ENCODE measurements at regions not wholly inside any gene's neighbourhood (a gene's known extent, or its start where the extent isn't known, plus 50 kb on each side); places are given as distances from the start of the nearest gene placed in this dataset.

DNA sequence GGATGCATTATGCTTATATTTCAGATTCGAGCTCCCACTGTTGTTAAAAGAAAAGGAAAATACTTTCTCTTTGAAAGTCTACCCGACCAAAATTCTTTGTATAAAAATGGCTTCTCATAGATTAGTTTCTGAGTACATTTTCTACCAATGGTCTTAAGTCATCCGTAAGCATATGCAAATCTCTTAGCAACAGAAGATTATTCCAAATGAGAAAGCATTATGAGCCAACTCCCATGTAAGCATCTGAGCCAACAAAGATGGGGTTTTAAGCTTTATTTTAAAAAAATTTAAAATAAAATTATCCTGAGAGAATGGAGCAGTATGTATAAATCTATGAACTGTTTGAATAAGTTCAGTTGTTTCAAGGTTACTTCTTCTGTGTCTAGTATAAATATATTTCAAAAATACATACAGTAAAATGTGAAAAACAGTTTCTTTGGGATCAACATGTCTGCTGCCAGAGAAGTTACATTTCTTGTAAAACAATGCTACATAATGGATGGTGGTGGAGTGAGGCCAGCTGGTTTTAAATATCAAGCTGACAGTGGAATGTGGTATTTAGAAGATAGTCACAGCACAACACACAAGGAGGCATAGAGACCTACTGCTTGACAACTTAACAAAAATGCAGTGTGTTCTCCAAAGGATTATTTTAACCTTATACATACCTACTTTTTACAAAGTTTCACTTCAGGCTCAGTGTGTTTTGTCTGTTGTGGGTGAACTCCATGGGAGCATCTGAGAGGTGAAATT, 199.5 kb upstream of the DIPK2B start:
- DNase-seq (ENCODE audit: low read depth) = peak; percentile 60

DNA sequence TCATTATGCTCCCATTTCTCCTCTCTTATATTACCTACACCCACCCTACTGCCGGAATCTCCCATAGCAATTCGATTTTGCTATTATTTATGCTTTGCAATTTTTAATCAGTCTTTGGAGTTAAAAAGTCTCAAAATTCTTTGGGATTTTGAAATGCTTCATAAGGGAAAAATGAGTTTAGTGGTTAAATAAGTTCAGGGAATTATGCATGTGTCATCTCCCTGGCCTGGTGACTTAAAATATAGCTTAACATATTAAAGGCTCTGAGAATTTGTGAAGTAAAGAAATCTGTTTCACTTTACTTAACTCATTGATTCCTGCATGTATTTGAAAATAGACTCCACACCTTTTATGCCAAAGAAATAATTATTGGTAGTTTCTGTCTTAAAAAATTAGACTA, 185.1 kb upstream of the DIPK2B start:
- peak; percentile 43 for DNase-seq (ENCODE audit: low read depth)

DNA sequence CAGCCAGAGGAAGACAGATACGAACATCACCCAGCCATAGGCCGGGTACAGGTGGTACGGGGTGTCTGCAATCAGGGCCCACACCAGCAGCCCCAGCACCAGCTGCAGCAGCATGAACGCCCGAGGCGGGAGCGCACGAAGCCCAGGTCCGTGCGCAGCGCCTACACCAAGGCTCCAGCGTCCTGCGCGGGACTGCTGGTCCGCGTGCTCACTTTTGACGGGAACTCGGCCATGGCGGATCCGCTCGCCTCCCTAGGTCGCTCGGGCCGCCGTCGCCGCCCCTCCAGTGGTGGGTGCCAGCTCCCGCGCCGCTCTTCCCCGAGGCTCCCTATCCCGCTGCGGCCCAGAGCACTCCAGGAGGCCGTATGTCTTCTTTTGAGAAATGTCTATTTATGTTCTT, 181.2 kb upstream of the DIPK2B start:
- DNase-seq (ENCODE audit: low read depth) = no peak

DNA sequence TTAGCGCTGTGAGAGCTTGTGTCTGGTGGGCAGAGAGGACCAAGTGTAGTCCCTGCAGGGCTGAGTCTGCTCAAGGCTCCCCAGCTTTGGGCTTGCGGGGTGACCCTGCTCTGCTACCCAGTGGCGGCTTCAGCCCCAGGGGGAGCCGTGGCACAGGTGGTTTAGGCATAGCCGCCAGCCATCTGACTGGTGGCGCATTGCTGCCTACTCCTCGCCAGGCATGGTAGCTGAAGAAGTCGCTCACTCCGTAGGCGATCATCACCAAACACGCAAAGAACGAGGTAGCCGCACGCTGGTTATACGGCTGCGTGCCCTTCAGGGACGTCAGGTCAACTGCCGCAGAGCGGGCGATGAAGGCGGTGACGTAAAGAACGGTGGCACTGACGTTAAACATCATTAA, 180.7 kb upstream of the DIPK2B start:
- no peak for DNase-seq (ENCODE audit: low read depth)

DNA sequence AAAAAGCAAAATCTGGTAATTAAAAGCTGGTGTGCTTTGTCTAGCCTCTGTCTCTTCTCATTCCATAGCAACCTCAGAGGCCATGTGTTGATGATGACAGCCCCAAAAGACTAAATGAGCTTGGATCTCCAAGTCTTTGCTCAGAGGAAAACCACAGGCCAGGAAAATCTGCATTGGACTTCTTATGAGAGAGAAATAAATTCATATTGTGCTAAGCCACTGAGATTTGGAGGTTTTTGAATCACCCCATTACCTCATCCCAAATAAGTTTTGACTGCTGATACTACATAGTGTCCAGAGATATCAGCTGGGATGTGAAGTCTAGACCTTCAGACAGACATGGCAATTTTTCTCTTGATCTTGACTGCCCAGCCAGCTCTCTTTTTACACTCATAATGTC, 178.6 kb upstream of the DIPK2B start:
- no peak for DNase-seq (ENCODE audit: low read depth)

DNA sequence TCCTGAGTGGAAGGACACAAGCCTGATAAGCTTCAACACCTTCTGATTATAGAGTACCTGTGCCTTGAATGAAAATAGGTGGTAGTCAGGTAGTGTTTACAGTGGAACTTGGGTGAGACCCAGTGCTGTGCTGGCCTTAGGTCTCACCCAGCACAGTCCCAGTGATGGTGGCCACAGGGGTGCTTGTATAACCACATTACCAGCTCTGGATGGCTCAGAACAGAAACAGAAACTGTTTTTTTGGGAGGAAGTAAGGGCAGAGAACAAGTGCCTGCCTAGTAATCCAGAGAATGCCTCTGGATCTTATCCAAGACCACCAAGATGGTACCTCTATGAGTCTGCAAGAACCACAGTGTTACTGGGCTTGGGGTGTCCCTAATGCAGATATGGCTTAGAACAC, 171.5 kb upstream of the DIPK2B start:
- DNase-seq (ENCODE audit: low read depth) = no peak

DNA sequence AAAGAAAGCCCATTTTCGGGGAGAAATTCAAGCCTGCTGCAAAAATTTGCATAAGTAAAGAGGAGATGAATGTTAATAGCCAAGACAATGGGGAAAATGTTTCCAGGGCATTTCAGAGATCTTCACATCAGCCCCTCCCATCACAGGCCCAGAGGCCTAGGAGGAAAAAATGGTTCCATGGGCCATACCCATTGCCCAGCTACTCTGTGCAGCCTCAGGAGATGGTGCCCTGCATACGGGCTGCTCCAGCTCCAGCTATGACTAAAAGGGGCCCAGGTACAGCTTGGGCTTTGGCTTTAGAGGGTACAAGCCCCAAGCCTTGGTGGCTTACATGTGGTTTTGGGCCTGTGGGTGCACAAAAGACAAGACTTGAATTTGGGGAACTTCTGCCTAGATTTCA, 168.0 kb upstream of the DIPK2B start:
- DNase-seq (ENCODE audit: low read depth) = no peak

DNA sequence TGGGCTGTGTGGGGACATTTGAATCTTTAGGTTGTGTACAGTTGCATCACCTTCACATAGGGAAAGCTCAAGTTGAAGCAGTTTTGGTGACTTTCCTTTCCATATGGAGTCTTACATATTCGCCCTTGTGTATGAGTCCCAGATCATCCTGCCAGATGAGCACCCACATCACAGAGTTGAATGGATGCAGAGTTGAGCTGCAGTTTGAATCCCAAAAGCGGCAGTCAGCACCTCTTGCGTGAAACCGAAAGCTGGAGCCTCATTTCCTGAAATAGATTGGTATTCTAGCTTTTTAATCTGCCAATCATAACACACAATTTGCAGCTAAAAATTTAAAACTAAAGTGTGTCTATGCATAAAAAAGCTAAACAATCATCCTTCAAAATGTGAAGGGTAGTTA, 162.9 kb upstream of the DIPK2B start:
- DNase-seq (ENCODE audit: low read depth) = no peak

DNA sequence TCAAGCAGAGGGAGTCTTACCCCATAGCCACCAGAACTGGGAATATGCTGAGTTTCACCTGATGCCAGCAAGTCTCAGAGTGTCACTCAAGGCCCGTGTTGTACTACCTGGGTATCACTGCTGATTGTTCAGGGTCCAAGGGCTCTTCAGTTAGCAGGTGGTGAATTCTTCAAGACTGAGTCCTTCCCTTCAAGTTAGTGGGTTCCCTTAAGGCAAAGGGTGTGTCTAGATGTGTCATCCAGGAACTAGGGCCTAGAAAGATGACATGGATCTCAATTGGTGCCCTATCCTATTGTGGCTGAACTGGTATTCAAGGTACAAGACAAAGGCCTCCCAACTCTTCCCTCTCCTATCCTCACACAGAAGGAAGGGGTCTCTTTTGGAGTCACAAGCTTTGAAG, 159.9 kb upstream of the DIPK2B start:
- DNase-seq (ENCODE audit: low read depth) = no peak

DNA sequence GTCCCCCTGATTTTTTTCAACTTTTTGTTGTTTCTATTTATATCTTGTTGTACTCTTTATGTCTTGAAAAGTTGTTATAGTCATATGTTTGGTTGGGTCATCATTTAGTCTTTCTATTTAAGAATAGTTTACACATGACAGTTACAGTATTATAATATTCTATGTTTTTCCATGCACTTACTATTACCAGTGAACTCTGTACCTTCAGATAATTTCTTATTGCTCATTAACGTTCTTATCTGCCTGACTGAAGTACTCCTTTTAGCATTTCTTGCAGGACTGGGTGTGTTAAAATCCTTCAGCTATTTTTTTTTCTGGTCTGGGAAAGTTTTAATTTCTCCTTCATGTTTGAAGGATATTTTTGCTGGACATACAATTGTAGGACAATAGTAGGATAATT, 157.7 kb upstream of the DIPK2B start:
- no peak for DNase-seq (ENCODE audit: low read depth)

DNA sequence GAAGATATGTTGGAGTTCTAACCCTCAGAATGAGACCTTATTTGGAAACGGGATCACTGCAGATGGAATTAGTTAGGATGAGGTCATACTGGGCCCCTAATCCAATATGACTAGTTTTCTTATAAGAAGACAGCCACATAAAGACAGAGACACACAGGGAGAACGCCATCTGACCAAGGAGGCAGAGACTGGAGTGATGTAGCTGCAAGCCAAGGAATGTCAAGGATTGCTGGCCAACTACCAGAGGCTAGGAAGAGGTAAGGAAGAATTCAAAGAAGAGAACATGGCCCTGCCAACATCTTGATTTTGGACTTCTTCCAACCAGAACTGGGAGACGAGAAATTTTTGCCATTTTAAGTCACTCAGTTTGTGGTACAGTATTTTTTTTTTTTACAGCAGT, 152.8 kb upstream of the DIPK2B start:
- peak; percentile 36 for DNase-seq (ENCODE audit: low read depth)

DNA sequence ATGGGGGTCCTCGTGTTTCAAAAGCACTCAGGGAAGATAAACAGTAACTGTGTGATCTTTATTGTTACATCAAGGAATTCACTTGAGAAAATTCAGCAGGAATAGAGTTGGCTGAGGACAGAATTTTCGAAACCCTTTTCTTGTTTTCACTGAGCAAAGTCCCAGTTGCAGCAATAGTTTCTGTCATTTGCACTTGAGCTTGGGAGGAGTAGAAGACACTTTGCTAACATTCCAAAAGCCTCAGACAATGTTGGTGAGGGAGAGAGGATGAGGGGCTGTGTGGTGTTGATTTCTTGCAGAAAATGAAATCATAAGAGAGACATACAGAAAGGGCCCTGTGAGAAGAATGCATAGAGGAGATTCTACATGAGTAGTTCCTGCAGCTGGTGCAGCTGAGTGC, 151.9 kb upstream of the DIPK2B start:
- DNase-seq (ENCODE audit: low read depth) = peak; percentile 10

DNA sequence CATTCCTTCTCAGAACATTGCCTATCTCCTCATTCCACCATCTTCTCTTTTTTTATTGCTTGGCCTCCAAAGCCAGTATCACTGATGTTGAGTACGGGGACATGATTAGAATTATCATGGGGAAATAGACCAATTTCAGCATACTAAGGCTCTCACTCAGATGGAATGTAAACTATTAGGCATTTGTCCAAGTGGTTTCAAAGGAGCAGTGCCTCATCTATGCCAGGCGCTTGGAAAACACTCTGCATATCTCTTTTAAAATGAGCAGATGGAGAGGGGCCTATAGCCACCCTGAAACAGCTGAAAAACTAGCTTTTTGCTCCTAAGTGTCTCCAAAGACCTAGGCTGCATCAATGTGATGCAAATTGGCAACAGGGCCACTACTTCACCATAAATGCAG, 150.8 kb upstream of the DIPK2B start:
- peak; percentile 82 for DNase-seq (ENCODE audit: low read depth)

DNA sequence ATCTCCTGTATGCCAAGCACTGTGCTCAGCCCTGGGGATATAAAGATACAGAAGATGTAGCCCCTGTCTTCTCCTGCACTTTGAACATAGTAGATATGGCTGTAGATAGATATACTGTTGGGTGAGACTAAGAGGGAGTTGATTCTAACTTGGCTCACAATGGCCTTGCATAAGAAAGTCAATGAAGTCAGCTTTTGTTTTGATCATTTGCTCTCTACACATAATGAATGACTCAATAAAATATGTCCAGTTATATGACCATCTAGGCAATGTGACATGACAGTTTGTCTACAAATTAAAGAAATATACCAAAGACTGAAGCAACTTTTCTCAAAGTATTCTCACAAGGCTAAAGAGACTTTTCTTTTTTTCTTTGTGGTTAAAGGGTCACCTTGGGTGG, 147.6 kb upstream of the DIPK2B start:
- peak; percentile 26 for DNase-seq (ENCODE audit: low read depth)

DNA sequence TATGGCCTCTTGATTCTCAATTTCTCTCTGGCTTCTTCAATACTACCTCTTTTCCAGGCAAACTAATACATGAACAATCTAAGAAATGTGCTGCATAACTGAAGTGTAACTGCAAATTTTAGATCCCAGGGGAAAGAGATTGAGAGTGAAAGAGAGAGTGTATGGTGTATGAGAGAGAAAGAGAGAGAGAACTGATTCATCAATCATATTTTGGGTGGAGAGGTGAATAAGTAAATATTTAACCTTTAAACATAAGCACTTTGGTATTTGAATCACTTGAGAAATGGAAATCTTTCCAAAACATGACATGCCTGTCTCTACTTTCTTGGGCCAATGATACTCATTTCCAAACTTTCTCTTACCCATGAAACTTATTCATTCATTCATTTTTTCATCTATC, 147.2 kb upstream of the DIPK2B start:
- DNase-seq (ENCODE audit: low read depth) = peak; percentile 30

DNA sequence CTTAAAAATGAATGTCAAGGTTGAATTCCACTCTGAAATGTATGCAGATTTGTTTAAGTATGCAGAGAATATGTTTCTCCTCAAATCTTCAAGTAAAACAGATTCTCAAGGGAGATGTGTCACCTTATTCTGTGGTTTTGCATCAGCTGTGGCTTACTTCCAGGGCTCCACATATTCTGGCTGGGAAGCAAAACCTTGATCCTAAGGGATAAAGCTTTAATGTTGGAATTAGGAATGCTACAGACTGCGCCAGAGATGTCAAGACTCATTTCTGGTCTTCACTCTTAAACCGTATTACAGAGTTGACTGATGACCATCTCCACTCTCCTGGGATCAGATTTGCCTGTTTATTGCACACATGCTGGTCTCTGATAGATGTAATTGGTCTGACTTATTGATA, 143.9 kb upstream of the DIPK2B start:
- peak; percentile 91 for DNase-seq (ENCODE audit: low read depth)

DNA sequence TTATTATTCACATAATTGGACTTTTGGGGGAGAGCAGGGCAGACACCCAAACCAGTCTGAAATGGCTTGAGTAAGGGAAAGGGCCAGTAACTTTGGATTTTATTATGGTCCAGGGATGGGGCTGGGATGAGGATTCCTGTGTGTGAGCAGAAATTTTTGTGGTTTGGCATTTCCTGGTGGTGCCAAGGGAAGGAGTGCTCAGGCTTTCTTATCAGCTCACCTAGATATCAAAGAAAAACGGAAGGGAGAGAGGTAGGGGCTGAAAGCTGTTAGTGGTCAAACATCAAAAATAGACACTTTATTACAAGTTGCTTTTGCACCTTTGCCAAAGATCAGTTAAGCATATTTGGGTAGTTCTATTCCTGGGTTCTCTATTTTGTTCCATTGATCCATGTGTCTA, 128.5 kb upstream of the DIPK2B start:
- peak; percentile 20 for DNase-seq (ENCODE audit: low read depth)

DNA sequence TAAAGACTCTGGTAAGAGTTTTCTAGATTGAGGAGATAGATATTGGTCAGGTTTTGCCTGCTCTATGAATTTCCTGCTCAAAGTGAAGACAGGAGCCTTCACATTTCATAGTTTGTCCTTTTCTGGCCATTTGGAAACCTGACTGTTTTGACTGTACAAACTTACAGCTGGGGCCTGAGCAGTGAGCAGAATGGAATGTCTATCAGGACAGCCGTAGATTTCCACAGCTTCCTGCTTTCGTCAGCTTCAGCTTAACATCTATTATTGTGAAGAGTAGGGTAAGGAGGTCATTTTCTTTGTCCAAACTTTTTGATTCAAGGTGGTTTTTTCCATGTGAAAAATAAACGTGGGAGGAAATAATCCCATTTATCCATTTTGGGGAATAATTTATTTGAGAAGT, 124.3 kb upstream of the DIPK2B start:
- peak; percentile 25 for DNase-seq (ENCODE audit: low read depth)

DNA sequence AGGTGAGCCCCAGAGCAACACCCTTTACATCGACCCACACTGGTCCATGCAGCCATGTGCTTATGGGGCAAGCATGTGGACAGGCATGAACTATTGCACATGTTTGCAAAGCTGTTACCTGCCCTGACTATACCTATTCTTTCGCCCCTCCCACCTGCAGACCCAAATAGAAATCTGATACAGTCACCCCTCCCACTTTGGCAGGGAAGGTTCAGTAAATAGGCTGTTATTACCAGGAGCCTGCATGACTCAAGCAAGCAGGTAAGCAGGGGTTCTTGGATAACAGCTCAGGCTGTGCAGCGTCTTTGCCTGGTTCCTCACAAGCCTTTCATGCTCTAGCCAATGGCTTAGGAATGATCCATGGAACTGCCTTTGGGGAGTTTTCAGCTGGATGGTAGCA, 122.7 kb upstream of the DIPK2B start:
- no peak for DNase-seq (ENCODE audit: low read depth)

DNA sequence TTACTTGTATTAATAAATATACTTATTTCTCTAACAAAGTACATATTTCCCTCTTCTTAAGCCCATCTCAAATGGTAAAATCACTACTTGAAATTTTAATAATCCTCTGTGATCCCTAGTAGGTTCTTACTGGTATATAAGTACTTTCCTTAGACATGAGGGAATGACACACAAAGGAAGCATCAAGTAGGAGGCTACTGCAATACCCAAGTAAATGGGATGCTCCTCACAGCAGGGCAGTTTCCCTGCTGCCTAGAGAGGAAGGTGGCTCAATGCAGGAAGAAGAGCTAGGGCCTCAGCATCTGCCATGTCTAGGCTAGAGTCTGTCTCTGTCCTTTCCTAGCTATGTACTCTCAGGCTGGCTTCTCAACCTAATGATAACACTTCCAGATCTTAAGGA, 122.1 kb upstream of the DIPK2B start:
- DNase-seq (ENCODE audit: low read depth) = peak; percentile 62

DNA sequence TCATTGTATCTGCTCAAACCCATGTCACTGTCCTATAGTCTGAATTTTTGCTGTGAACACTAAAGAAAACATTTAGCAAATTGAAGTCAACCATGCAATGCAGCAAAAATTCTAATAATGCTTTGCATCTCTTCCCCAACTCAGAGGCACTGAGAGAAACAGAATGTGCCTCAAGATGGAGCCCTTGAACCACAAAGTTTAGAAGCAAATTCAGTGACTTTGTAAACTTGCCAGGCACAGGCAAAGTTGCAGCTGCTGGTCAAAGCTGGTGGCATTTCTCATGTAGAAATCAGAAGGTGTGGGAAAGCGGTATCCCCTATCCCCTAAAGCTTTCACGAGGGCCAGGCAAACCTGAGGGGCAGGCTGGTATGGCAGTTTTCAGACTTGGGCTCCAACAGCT, 121.7 kb upstream of the DIPK2B start:
- peak; percentile 84 for DNase-seq (ENCODE audit: low read depth)

DNA sequence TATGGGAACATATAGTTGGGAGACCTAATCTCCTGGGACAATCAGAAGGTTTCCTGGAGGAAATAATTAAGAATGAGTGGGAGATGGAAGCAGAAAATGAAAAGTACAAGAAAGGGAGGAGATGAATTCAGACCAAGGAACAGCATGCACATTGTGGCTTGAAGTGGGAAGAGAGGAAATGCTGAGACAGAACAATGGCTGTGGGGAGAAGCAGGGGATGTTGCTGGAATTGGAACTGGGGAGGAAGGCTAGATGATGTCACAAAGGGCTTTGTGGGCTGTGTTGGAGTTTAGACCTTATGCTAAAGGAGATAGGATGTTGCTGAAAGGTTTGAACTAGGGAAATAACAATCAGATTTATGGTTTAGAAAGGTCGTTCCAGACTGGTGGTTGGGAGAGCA, 119.5 kb upstream of the DIPK2B start:
- no peak for DNase-seq (ENCODE audit: low read depth)

DNA sequence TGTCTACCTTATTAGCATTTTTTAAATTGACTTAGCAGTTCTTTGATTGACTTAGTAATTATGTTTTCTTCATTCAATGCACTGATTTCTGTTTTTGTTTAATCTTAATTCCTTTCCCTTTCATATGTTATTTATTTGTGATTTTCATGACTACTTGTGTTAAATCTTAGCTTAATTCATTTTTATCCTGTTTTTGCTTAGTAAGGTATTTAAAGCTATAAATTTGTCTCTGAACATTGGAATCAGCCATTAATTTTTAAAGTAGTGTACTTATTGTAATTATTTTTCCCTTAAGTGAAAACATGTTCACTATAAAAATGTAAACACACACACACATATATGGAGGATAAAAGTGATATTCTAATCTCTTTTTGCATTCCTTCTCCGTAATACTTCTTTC, 109.1 kb upstream of the DIPK2B start:
- no peak for DNase-seq (ENCODE audit: low read depth)

DNA sequence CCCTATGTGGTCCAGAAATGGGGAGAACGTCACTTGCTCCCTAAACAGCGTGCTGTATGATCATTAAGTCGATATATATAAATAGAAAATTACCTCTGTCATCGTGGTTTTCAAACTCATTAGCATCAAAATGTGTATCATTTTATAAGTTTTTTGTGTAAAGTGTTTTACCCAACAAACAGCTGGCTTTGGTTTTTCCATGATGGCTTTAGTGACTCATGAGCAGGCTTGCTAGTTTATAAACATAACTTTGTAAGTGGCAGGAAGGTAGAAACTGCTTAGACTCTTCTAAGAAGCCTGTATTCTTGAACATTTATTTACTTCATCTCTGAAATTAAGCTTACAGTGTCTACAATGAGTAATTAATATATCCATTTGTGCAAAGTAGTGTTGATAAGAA, 108.4 kb upstream of the DIPK2B start:
- peak; percentile 7 for DNase-seq (ENCODE audit: low read depth)

DNA sequence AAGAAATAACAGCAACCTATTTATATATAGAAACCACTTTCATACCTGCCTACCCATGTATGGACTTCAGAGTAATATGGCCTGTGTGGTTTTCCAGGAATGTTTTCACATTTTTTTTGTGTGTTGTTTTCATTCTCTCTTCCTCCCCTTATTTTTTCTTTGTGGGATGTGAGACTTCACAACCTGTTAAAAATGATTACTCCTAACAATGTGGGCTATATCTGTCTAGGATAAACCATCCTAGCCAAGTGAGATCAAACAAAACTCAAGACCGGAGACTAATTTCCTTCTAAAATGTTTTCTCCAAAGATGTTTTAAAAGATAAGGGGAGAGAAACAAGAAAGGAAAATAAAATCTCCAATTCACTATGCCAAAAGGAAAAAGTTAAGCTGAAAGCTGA, 106.1 kb upstream of the DIPK2B start:
- no peak for DNase-seq (ENCODE audit: low read depth)

Data from EH (cell line).